HCT116 (cell line): ENCODE measurements at regions not wholly inside any gene's neighbourhood (a gene's known extent, or its start where the extent isn't known, plus 50 kb on each side); places are given as distances from the start of the nearest gene placed in this dataset.

ENCODE experiments used
- CTCF ChIP-seq, 3 experiments: fragments of 200-600 bp in 1 of 3; sonication (generic) in 1 of 3; IDR thresholded peaks in 2 of 3; conservative IDR thresholded peaks in 1 of 3; 2 replicates each; pipeline ENCODE4 v1.5.1; 2012 to 2017; ENCODE audit warnings: low read depth in 2 of 3, low read length in 2 of 3, antibody characterized with exemption in 1 of 3, borderline replicate concordance in 1 of 3, control low read depth in 1 of 3, mild to moderate bottlenecking in 1 of 3, mixed read lengths in 1 of 3, mixed run types in 1 of 3, moderate library complexity in 1 of 3; ENCODE audit not compliant: insufficient read depth in 1 of 3
- ELF1 ChIP-seq: IDR thresholded peaks from 2 replicates; pipeline ENCODE4 v1.6.1; 2012; ENCODE audit warnings: low read depth, borderline replicate concordance
- EZH2 ChIP-seq: fragments of 200-600 bp; sonication (generic); IDR thresholded peaks from 2 replicates; pipeline ENCODE4 v1.6.1; 2017; ENCODE audit warnings: antibody characterized with exemption, mixed run types
- EZH2phosphoT487 ChIP-seq: fragments of 200-600 bp; IDR thresholded peaks from 2 replicates; pipeline ENCODE4 v1.6.1; 2018; ENCODE audit warnings: antibody characterized with exemption, borderline replicate concordance
- MAX ChIP-seq: IDR thresholded peaks from 2 replicates; pipeline ENCODE4 v1.6.1; 2012
- POLR2A ChIP-seq: IDR thresholded peaks from 2 replicates; pipeline ENCODE4 v1.7.0; 2011; ENCODE audit warnings: borderline replicate concordance; ENCODE audit not compliant: insufficient read depth, insufficient read length; ENCODE audit errors: extremely low read depth
- RAD21 ChIP-seq: IDR thresholded peaks from 2 replicates; pipeline ENCODE4 v1.6.1; 2012; ENCODE audit warnings: low read depth, mild to moderate bottlenecking
- SRF ChIP-seq: IDR thresholded peaks from 2 replicates; pipeline ENCODE4 v1.6.1; 2012; ENCODE audit warnings: low read depth
- YY1 ChIP-seq: IDR thresholded peaks from 2 replicates; pipeline ENCODE4 v1.6.1; 2011; ENCODE audit warnings: low read length, low read depth, moderate library complexity, mild to moderate bottlenecking; ENCODE audit not compliant: insufficient replicate concordance; ENCODE audit errors: extremely low read depth
- ZNF274 ChIP-seq: fragments of 200-500 bp; sonication (Bioruptor generic); IDR thresholded peaks from 2 replicates; pipeline ENCODE4 v1.6.1; 2014; ENCODE audit warnings: mild to moderate bottlenecking, low read depth, low read length, inconsistent platforms

- TF ChIP-seq POLR2A (no peak), ELF1 (no peak), SRF (no peak), CTCF (IDR thresholded peaks at IDR 0.05 in 2 of 3, conservative IDR thresholded peaks at IDR 0.05 in 1 of 3; ENCODE audit: borderline replicate concordance in 1 of 3, insufficient read depth in 1 of 3, low read depth in 2 of 3, low read length in 2 of 3) (no peak), EZH2phosphoT487 (no peak), MAX (no peak), YY1 (no peak), ZNF274 (no peak), RAD21 (no peak), EZH2 (no peak)
Measured at GRCh38 chr18:38413193-38413592, 847.6 kb upstream of the CELF4 start.
